ENCODE measurements at regions not wholly inside any gene's neighbourhood (a gene's known extent, or its start where the extent isn't known, plus 50 kb on each side); places are given as distances from the start of the nearest gene placed in this dataset.

- no peak for DNase-seq
- no peaks in the 10 kb centered on the region for H3K9me3 ChIP-seq
- no peaks in the 10 kb centered on the region for H3K4me1 ChIP-seq
- H3K36me3 ChIP-seq: no peaks in the 10 kb centered on the region
- H3K27me3 ChIP-seq: peaks cover 0 to 7% of the 10 kb centered on the region in 2 donors
- no peak overlapping the region for H3K4me3 ChIP-seq
- intact Hi-C loops (cut with DNase I; ENCODE audit: low total_unique reads): no loop called here
- TF ChIP-seq, protein P1, sequence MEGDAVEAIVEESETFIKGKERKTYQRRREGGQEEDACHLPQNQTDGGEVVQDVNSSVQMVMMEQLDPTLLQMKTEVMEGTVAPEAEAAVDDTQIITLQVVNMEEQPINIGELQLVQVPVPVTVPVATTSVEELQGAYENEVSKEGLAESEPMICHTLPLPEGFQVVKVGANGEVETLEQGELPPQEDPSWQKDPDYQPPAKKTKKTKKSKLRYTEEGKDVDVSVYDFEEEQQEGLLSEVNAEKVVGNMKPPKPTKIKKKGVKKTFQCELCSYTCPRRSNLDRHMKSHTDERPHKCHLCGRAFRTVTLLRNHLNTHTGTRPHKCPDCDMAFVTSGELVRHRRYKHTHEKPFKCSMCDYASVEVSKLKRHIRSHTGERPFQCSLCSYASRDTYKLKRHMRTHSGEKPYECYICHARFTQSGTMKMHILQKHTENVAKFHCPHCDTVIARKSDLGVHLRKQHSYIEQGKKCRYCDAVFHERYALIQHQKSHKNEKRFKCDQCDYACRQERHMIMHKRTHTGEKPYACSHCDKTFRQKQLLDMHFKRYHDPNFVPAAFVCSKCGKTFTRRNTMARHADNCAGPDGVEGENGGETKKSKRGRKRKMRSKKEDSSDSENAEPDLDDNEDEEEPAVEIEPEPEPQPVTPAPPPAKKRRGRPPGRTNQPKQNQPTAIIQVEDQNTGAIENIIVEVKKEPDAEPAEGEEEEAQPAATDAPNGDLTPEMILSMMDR (IDR thresholded peaks at IDR 0.05): no peak
- H3K27ac ChIP-seq: no peak overlapping the region
These were observed 92.4 kb upstream of the CPLX2 start for GRCh38 chr5:175778951-175779503.

DNA sequence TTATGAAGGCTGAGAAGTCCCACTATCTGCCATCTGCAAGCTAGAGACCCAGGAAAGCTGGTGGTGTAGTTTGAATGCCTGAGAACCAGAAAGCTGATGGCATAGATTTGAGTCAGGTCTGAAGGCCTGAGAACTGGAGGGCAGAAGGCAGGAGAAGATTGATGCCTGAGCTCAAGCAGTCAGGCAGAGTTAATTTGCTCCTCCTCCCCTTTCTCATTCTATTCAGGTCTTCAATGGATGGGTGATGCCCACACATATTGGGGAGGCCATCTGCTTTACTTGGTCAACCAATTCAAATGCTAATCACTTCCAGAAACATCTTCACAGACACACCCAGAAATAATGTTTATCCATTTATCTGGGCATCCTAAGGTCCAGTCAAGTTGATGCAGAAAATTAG is 87.6 kb upstream of the CPLX2 start:
- H3K36me3 ChIP-seq: no peaks in the 10 kb centered on the region
- H3K27ac ChIP-seq: no peak overlapping the region
- H3K4me3 ChIP-seq: no peak overlapping the region
- H3K27me3 ChIP-seq: peaks cover 0 to 12% of the 10 kb centered on the region in 2 donors
- TF ChIP-seq, protein P1 (IDR thresholded peaks at IDR 0.05): no peak
- intact Hi-C loops (cut with DNase I; ENCODE audit: low total_unique reads): no loop called here
- H3K9me3 ChIP-seq: no peaks in the 10 kb centered on the region
- DNase-seq: no peak
- no peaks in the 10 kb centered on the region for H3K4me1 ChIP-seq

DNA sequence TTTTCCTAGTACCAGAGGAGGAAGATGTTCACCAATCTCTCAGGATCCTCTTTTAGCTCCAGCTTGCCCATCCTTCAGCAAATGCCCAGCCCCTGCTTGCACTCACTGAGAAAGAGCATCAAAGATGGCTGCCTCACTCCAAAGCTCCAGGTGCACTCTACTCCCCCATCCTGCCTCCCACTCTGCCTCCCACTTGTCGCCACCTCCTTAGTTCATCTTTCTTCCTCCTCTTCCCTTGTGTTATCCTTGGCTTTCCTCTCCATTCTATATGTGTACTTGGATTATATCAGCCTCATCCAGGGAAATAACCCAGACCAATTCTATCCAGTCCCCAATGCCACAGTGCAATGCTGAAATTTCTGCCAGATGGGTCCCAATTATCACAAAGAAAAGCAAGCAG is 87.1 kb upstream of the CPLX2 start:
- Histone ChIP-seq H3K36me3 (no peaks in the 10 kb centered on the region), H3K4me3 (no peak overlapping the region), H3K4me1 (no peaks in the 10 kb centered on the region), H3K9me3 (no peaks in the 10 kb centered on the region), H3K27me3 (peaks cover 0 to 12% of the 10 kb centered on the region in 2 donors), H3K27ac (no peak overlapping the region)
- intact Hi-C loops (cut with DNase I; ENCODE audit: low total_unique reads): no loop called here
- TF ChIP-seq, protein P1 (IDR thresholded peaks at IDR 0.05): no peak
- no peak for DNase-seq

DNA sequence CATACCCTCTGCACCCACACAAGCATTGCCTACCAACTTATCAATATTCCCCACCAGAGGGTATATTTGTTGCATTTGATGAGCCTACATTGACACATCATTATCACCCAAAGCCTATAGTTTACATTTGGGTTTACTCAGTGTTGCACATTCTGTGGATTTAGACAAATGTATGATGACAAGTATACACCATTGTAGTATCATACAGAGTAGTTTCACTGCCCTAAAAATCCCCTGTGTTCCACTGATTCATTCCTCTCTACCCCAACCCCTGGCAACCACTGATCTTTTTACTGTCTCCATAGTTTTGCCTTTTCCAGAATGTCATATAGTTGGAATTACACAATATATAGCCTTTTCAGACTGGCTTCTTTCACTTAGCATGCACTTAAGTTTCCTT is 85.7 kb upstream of the CPLX2 start:
- Histone ChIP-seq H3K9me3 (no peaks in the 10 kb centered on the region), H3K27me3 (peaks cover 0 to 12% of the 10 kb centered on the region in 2 donors), H3K27ac (no peak overlapping the region), H3K4me3 (no peak overlapping the region), H3K36me3 (no peaks in the 10 kb centered on the region), H3K4me1 (no peaks in the 10 kb centered on the region)
- intact Hi-C loops (cut with DNase I; ENCODE audit: low total_unique reads): no loop called here
- DNase-seq: no peak
- TF ChIP-seq, protein P1 (IDR thresholded peaks at IDR 0.05): no peak

DNA sequence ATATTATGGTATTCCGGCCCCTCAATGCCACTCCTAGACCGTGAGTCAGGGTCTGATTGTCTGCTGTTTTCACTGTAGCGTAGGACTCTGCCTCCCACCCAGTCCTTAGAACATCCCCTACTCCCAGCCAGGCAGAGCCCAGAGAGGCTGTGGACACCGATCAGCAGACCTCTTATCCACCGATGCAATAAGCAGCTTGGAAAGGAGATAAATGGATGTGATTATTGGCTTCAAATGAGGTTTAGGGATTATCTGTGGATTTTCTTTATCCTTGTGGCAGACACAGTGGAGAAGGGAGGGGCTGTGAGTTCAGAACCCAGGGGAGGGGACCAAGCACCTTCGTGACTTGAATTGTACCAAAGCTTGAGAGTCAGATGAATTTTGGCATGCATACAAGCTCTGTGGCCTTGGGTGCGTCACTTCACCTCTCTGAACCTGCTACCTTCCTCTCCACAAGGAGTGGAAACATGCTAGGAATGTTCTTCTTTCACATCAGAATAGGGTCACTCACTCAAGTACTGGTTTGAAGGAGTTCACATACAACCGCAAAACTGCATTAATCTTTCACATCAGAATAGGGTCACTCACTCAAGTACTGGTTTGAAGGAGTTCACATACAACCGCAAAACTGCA is 83.1 kb upstream of the CPLX2 start:
- no peaks in the 10 kb centered on the region for H3K4me1 ChIP-seq
- H3K4me3 ChIP-seq: no peak overlapping the region
- no peak overlapping the region for H3K27ac ChIP-seq
- TF ChIP-seq, protein P1 (IDR thresholded peaks at IDR 0.05): no peak
- DNase-seq: no peak
- intact Hi-C loops (cut with DNase I; ENCODE audit: low total_unique reads): no loop called here
- H3K27me3 ChIP-seq: peaks cover 0 to 16% of the 10 kb centered on the region in 2 donors
- peaks cover 0 to 5% (median 0%) of the 10 kb centered on the region in 3 donors for H3K9me3 ChIP-seq
- H3K36me3 ChIP-seq: no peaks in the 10 kb centered on the region
